ENCODE measurements at regions not wholly inside any gene's neighbourhood (a gene's known extent, or its start where the extent isn't known, plus 50 kb on each side); places are given as distances from the start of the nearest gene placed in this dataset.

DNA sequence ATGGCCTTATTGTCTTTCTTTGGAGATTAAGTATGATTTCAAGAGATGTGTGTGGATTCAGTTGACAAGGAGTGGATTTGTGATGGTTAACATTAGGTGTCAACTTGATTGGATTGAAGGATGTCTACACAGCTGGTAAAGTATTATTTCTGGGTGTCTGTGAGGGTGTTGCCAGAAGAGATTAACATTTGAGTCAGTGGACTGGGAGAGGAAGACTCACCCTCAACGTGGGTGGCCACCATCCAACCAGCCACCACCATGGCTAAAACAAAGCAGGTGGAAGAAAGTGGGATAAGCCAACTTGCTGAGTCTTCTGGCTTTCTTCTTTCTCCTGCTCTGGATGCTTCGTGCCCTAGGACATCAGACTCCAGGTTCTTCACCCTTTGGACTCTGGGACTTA is 76.1 kb downstream of the GPR37 start:
- Histone ChIP-seq H3K27ac (ENCODE audit: low read depth, low read length, poor library complexity, severe bottlenecking) (no peak overlapping the region), H3K79me2 (ENCODE audit: insufficient read depth, low read length) (no peaks in the 10 kb centered on the region), H3K4me3 (ENCODE audit: low read depth, low read length, poor library complexity, severe bottlenecking) (no peak overlapping the region), H3K9me3 (ENCODE audit: low read length) (no peaks in the 10 kb centered on the region), H3K9me2 (ENCODE audit: low read depth, low read length) (0 out of 2 replicates have a peak, but pooled peaks cover 3% of the 10 kb centered on the region), H2AFZ (ENCODE audit: low read length) (no peak overlapping the region), H3K9ac (ENCODE audit: low read length) (no peak overlapping the region), H3K27me3 (ENCODE audit: insufficient read depth, low read length) (no peaks in the 10 kb centered on the region), H3F3A (ENCODE audit: insufficient read depth, low read length) (no peaks in the 10 kb centered on the region), H3K36me3 (ENCODE audit: insufficient read depth, low read length) (no peaks in the 10 kb centered on the region), H3K4me1 (ENCODE audit: insufficient read depth, low read length, severe bottlenecking) (no peaks in the 10 kb centered on the region), H4K20me1 (ENCODE audit: insufficient read depth, low read length) (no peaks in the 10 kb centered on the region), H3K4me2 (ENCODE audit: low read length) (no peak overlapping the region)
- TF ChIP-seq, protein P1, sequence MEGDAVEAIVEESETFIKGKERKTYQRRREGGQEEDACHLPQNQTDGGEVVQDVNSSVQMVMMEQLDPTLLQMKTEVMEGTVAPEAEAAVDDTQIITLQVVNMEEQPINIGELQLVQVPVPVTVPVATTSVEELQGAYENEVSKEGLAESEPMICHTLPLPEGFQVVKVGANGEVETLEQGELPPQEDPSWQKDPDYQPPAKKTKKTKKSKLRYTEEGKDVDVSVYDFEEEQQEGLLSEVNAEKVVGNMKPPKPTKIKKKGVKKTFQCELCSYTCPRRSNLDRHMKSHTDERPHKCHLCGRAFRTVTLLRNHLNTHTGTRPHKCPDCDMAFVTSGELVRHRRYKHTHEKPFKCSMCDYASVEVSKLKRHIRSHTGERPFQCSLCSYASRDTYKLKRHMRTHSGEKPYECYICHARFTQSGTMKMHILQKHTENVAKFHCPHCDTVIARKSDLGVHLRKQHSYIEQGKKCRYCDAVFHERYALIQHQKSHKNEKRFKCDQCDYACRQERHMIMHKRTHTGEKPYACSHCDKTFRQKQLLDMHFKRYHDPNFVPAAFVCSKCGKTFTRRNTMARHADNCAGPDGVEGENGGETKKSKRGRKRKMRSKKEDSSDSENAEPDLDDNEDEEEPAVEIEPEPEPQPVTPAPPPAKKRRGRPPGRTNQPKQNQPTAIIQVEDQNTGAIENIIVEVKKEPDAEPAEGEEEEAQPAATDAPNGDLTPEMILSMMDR (IDR thresholded peaks at IDR 0.05; ENCODE audit: low read length): no peak
- no peak for TF ChIP-seq EZH2 (IDR thresholded peaks at IDR 0.05; ENCODE audit: borderline replicate concordance, low read length)

- Histone ChIP-seq H3K4me2 (ENCODE audit: low read length) (no peak overlapping the region), H3K27ac (ENCODE audit: low read depth, low read length, poor library complexity, severe bottlenecking) (no peak overlapping the region)
Measured at GRCh38 chr7:124688991-124689390, 76.6 kb downstream of the GPR37 start.

DNA sequence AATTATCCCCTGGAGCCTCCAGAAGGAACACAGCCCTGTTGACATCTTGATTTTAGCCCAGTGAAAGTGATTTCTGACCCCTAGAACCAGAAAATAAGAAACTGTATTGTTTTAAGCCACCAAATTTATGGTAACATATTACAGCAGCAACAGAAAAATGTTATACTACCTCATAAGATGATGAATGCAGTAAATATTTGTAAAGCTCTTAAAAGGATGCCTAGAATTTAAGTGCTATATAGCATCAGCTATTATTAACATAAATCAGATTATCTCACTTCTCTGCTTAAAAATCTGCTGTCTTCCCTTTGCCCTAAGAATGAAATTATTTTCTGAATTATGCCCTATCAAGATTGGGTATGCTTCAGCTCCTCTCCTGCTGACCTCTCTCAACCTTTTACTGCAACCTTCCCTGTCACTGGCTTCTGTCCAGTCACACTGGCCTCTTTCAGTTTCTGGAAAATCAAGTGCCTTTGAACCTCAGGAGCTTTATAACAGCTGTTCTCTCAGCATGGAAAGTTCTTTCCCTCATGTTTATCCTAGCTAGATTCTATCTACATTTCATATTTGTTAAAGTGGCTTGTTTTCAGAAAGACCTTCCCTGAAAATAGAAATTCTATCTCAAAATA is 78.9 kb downstream of the GPR37 start:
- Histone ChIP-seq H3F3A (ENCODE audit: insufficient read depth, low read length) (no peaks in the 10 kb centered on the region), H2AFZ (ENCODE audit: low read length) (no peak overlapping the region), H3K27ac (ENCODE audit: low read depth, low read length, poor library complexity, severe bottlenecking) (no peak overlapping the region), H3K27me3 (ENCODE audit: insufficient read depth, low read length) (no peaks in the 10 kb centered on the region), H3K9me2 (ENCODE audit: low read depth, low read length) (no peaks in the 10 kb centered on the region), H3K9ac (ENCODE audit: low read length) (no peak overlapping the region), H3K4me2 (ENCODE audit: low read length) (no peak overlapping the region), H3K79me2 (ENCODE audit: insufficient read depth, low read length) (no peaks in the 10 kb centered on the region), H3K36me3 (ENCODE audit: insufficient read depth, low read length) (no peaks in the 10 kb centered on the region), H3K4me3 (ENCODE audit: low read depth, low read length, poor library complexity, severe bottlenecking) (no peak overlapping the region), H3K9me3 (ENCODE audit: low read length) (no peaks in the 10 kb centered on the region), H3K4me1 (ENCODE audit: insufficient read depth, low read length, severe bottlenecking) (no peaks in the 10 kb centered on the region), H4K20me1 (ENCODE audit: insufficient read depth, low read length) (no peaks in the 10 kb centered on the region)
- no peak for TF ChIP-seq EZH2 (IDR thresholded peaks at IDR 0.05; ENCODE audit: borderline replicate concordance, low read length)
- TF ChIP-seq, protein P1 (IDR thresholded peaks at IDR 0.05; ENCODE audit: low read length): no peak

More at GRCh38 chr7:124688991-124689390, 76.6 kb downstream of the GPR37 start:
- Histone ChIP-seq H2AFZ (ENCODE audit: low read length) (no peak overlapping the region), H3K9ac (ENCODE audit: low read length) (no peak overlapping the region), H3K27me3 (ENCODE audit: insufficient read depth, low read length) (no peaks in the 10 kb centered on the region), H4K20me1 (ENCODE audit: insufficient read depth, low read length) (no peaks in the 10 kb centered on the region), H3K9me2 (ENCODE audit: low read depth, low read length) (0 out of 2 replicates have a peak, but pooled peaks cover 3% of the 10 kb centered on the region), H3K4me1 (ENCODE audit: insufficient read depth, low read length, severe bottlenecking) (no peaks in the 10 kb centered on the region), H3F3A (ENCODE audit: insufficient read depth, low read length) (no peaks in the 10 kb centered on the region), H3K36me3 (ENCODE audit: insufficient read depth, low read length) (no peaks in the 10 kb centered on the region), H3K9me3 (ENCODE audit: low read length) (no peaks in the 10 kb centered on the region), H3K79me2 (ENCODE audit: insufficient read depth, low read length) (no peaks in the 10 kb centered on the region), H3K4me3 (ENCODE audit: low read depth, low read length, poor library complexity, severe bottlenecking) (no peak overlapping the region)
- TF ChIP-seq, protein P1 (IDR thresholded peaks at IDR 0.05; ENCODE audit: low read length): no peak
- TF ChIP-seq EZH2 (IDR thresholded peaks at IDR 0.05; ENCODE audit: borderline replicate concordance, low read length): no peak

All from OCI-LY1 (cell line).